GM18505 (cell line): ENCODE measurements at regions not wholly inside any gene's neighbourhood (a gene's known extent, or its start where the extent isn't known, plus 50 kb on each side); places are given as distances from the start of the nearest gene placed in this dataset.
"Not testable (repeated sequence)": the region's sequence is repeated elsewhere in the genome, so short reads cannot be mapped to it uniquely, and the experiment has no call there.

ENCODE experiments used
- ATAC-seq: cut with Tn5 transposase; IDR thresholded peaks from one replicate; pipeline ENCODE4 v1.9.1; 2021; ENCODE audit not compliant: unreplicated experiment
- POLR2A ChIP-seq: IDR thresholded peaks from 4 replicates; pipeline ENCODE4 v1.6.1; 2011; ENCODE audit warnings: borderline replicate concordance; ENCODE audit not compliant: insufficient read depth, insufficient read length; ENCODE audit errors: extremely low read depth

DNA sequence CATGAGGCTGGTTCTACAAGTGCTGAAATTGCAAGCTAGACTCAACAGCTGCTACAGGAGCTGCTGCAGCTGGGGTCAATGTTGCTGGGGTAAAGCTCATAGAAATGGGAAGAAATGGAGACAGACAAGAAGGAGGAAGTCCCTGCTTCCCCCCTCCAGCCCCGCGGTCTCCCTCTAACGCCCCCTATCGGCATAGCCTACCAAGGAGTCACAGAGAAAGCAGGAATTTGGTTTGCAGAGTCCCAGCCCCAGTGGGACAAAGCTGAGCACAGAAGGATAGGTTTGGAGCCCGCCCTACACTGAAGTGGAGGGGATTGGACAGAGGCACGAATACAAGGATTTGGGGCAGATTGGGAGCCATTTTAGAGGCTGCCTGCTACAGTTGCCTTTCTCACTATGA is 176.9 kb upstream of the ANKRD28 start:
- ATAC-seq, result no peak
- TF ChIP-seq POLR2A, result no peak

DNA sequence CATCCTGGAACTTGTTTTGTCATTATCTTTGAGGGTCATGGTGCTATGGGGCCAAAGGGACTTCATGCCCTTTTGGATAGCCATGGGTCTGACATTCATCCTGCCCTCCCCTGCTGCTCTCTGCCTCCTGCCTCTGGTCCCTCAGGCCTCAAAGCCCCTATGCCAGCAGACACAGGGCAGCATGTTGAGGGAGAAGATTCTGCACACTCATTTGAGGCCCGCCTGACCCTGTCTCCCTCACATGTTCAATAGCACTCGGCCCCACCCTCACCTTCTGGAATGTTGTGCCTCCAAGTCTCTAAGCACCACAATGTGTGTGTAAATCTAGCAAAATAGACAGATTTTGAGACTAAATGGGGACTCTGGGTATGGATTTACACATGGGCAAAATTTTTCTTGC is 178.7 kb upstream of the ANKRD28 start:
- no peak for ATAC-seq
- no peak for TF ChIP-seq POLR2A

- TF ChIP-seq POLR2A, result no peak
- ATAC-seq, result no peak
These were observed 179.3 kb upstream of the ANKRD28 start for GRCh38 chr3:15977090-15977489.

DNA sequence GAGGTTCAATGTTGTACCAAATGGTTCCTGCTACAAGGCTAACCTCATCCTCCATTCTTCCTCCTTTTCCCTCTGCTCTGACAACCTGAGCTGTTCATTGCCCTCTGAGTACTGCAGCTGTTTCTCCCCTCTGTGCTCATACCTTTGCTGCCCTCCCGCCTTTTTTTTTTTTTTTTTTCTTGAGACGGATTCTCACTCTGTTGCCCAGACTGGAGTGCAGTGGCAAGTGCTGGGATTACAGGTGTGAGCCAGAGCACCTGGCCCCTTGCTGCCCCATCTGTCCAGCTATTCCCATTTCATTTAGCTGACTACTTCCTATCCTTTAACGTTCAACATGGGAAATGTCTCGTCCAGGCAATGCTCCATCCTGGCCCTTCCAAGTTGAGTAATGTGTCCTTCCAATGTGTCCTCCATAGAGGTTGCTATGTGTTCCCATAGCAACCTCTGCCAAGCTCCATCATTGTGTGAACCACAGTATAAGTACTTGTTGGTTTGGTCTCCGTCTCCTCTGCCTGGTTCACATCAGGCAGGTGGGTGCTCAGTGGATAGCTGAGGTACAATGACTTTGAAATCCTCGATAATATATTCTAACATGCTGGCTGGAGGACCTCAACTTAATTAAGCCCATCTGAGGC is 179.9 kb upstream of the ANKRD28 start:
- TF ChIP-seq POLR2A, result no peak
- no peak for ATAC-seq

GRCh38 chr3:15978801-15979200 is 181.0 kb upstream of the ANKRD28 start:
- TF ChIP-seq POLR2A, result no peak
- ATAC-seq, result no peak

DNA sequence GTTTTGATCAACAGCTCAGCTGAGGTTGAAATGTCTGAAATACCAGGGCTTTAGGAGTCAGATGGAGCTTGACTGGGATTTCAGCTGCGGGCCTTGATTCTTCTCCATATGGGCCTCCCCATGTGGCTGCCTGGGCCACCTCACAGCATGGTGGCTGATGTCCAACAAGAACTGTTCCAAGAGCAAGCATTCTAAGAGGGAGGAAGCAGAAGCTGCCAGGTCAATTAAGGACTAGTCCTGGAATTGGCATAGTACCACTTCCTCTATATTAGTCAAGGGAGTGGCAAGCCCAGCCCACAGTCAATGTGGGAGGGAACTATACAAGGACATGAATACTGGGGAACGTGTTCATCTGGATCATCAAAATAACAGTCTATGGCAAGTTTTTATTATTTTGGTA is 181.7 kb upstream of the ANKRD28 start:
- TF ChIP-seq POLR2A, result no peak
- ATAC-seq, result no peak

GRCh38 chr3:15979900-15980299 is 182.1 kb upstream of the ANKRD28 start:
- no peak for TF ChIP-seq POLR2A
- no peak for ATAC-seq

DNA sequence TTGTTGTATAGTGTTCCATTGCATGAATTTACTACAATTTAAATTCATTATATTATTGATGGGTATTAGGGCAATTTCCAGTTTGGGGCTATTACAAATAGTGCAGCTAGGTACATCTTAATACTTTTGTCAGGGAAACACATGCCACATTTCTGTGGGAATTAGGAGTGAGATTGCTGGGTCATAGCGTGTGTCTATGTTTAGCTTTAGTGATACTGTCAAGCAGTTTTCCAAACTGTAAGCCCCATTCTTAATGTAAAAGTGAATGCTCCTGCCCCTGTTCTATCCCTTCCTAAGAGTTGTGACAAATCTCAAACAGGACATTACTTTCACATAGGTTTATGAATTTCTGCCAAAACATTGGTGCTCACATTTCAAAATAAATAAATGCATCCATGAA is 184.5 kb upstream of the ANKRD28 start:
- no peak for ATAC-seq
- no peak for TF ChIP-seq POLR2A

- no peak for ATAC-seq
- TF ChIP-seq POLR2A, result no peak
These were observed 185.0 kb upstream of the ANKRD28 start for GRCh38 chr3:15982667-15983196.

DNA sequence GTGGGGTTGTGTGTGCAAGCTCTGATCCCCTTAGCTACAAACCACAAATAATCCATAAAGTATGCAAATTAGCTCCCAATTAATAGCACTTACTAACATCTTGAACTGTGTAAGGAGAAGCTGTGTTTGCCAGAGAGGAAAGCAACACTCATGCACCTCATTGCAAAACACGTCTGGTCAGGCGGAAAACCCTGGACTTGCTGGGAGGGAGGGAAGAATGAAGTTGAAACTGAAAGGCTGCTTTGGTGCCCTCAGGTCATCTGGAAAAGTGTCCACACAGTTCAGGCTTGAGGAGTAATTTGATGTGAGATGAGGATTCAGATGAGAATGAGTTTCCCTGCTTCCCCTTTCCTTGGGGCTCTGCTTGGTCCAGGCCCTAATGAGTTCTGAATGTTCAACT is 185.5 kb upstream of the ANKRD28 start:
- no peak for ATAC-seq
- no peak for TF ChIP-seq POLR2A

DNA sequence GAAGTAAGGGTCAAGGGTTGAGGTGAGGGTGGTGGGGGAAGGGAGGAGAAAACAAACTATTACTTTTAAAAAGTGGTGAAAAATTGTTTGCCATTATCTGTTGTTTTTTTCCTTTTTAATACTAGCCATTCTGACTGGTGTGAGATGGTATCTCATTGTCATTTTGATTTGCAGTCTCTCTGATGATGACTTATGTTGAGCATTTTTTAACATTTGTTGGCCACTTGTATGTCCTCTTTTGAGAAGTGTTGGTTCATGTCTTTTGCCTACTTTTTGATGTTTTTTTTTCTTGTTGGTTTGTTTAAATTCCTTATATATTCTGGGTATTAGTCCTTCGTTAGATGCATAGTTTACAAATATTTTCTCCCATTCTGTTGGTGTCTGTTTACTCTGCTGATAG is 185.9 kb upstream of the ANKRD28 start:
- no peak for ATAC-seq
- TF ChIP-seq POLR2A, result no peak

DNA sequence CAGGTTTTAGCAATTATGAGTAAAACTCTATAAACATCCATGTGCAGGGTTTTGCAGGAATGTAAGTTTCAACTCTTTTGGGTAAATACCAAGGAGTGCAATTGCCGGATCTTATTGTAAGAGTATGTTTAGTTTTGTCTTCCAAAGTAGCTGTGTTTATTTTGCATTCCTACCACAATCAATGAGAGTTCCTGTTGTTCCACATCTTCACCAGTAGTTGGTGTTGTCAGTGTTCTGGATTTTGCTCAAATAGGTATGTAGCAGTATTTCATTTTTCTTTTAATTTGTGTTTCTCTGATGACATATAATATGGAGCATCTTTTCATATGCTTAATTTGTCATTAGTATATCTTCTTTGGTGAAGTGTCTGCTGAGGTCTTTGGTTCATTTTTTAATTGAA is 185.1 kb upstream of the GALNT15 start:
- no peak for ATAC-seq
- no peak for TF ChIP-seq POLR2A

GRCh38 chr3:15993660-15994059 is 180.8 kb upstream of the GALNT15 start:
- not testable (repeated sequence) for ATAC-seq

DNA sequence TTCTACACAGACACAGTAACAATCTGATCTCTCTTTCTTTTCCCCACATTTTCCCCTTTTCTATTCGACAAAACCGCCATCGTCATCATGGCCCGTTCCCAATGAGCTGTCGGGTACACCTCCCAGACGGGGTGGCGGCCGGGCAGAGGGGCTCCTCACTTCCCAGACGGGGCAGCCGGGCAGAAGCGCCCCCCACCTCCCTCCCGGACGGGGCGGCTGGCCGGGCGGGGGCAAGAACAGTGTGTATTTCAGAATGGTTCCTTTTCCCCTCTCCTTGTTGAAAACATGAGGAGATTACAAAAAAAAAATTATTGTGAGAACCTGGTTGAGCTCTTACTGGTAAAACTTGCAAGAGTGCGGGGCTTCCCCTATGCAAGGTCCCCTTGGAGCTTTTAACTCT is 178.0 kb upstream of the GALNT15 start:
- ATAC-seq, result not testable (repeated sequence)
